HEK293T (cell line): ENCODE measurements at regions not wholly inside any gene's neighbourhood (a gene's known extent, or its start where the extent isn't known, plus 50 kb on each side); places are given as distances from the start of the nearest gene placed in this dataset.

Source experiments
- ARNT ChIP-seq: fragments of 450-650 bp; IDR thresholded peaks from 2 replicates; pipeline ENCODE4 v1.6.1; 2017; ENCODE audit warnings: mild to moderate bottlenecking
- FOXK2 ChIP-seq: fragments of 450-650 bp; IDR thresholded peaks from 2 replicates; pipeline ENCODE4 v1.6.1; 2016; ENCODE audit warnings: mild to moderate bottlenecking
- FOXM1 ChIP-seq: fragments of 450-650 bp; IDR thresholded peaks from 2 replicates; pipeline ENCODE4 v1.6.1; 2017; ENCODE audit warnings: mild to moderate bottlenecking, borderline replicate concordance
- SUZ12 ChIP-seq: fragments of 450-650 bp; IDR thresholded peaks from 2 replicates; pipeline ENCODE4 v1.6.1; 2016; ENCODE audit warnings: mild to moderate bottlenecking

GRCh38 chr3:89558711-89559110 lies 451.3 kb downstream of the EPHA3 start:
- TF ChIP-seq SUZ12 (no peak), FOXM1 (no peak), FOXK2 (no peak), ARNT (no peak)
